ENCODE measurements at regions not wholly inside any gene's neighbourhood (a gene's known extent, or its start where the extent isn't known, plus 50 kb on each side); places are given as distances from the start of the nearest gene placed in this dataset.

- CTCF ChIA-PET (ENCODE audit: unreplicated experiment): no interaction called here
- no peak overlapping the region for H3K4me3 ChIP-seq (ENCODE audit: low read depth, low read length, poor library complexity, severe bottlenecking)
- no TSS peak for BruUV-seq (replicated peaks)
Observed at GRCh38 chr16:17780181-17780580, 309.4 kb upstream of the XYLT1 start.

DNA sequence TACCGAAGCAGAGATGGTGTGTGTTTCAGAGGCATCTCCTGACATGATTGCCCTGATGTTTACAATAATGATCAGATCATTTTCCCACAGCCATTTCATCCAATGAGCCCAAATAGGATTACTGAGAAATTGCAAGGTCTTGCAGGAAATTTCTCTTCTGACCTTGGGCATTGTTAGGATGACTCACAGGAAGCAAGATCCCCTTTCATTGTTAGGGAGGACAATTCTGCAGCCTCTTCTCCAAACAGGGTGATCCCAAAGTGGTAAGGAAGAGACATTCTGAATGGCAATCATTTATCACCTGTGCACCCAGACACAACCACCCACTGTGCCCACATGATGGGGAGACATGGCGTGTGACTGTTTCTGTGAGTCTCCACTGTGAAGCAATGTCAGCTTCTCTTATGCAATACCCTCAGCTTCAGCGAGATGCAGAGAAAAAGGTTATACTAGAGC lies 306.7 kb upstream of the XYLT1 start:
- Histone ChIP-seq H3K9me3 (ENCODE audit: low read length) (no peaks in the 10 kb centered on the region), H3K27ac (ENCODE audit: low read depth, low read length, poor library complexity, severe bottlenecking) (no peak overlapping the region), H2AFZ (ENCODE audit: low read length) (no peak overlapping the region), H3K4me3 (ENCODE audit: low read depth, low read length, poor library complexity, severe bottlenecking) (no peak overlapping the region), H3K4me2 (ENCODE audit: low read length) (no peak overlapping the region), H3K36me3 (ENCODE audit: insufficient read depth, low read length) (no peaks in the 10 kb centered on the region), H4K20me1 (ENCODE audit: insufficient read depth, low read length) (no peaks in the 10 kb centered on the region), H3K4me1 (ENCODE audit: insufficient read depth, low read length, poor library complexity, severe bottlenecking) (no peaks in the 10 kb centered on the region), H3K79me2 (ENCODE audit: insufficient read depth, low read depth, low read length) (no peaks in the 10 kb centered on the region), H3K9me2 (ENCODE audit: insufficient read depth, low read length) (no peaks in the 10 kb centered on the region)
- TF ChIP-seq EZH2phosphoT487 (IDR thresholded peaks at IDR 0.05; ENCODE audit: borderline replicate concordance, low read depth, low read length): no peak
- TF ChIP-seq, protein P1, sequence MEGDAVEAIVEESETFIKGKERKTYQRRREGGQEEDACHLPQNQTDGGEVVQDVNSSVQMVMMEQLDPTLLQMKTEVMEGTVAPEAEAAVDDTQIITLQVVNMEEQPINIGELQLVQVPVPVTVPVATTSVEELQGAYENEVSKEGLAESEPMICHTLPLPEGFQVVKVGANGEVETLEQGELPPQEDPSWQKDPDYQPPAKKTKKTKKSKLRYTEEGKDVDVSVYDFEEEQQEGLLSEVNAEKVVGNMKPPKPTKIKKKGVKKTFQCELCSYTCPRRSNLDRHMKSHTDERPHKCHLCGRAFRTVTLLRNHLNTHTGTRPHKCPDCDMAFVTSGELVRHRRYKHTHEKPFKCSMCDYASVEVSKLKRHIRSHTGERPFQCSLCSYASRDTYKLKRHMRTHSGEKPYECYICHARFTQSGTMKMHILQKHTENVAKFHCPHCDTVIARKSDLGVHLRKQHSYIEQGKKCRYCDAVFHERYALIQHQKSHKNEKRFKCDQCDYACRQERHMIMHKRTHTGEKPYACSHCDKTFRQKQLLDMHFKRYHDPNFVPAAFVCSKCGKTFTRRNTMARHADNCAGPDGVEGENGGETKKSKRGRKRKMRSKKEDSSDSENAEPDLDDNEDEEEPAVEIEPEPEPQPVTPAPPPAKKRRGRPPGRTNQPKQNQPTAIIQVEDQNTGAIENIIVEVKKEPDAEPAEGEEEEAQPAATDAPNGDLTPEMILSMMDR (conservative IDR thresholded peaks at IDR 0.05; ENCODE audit: low read length): no peak
- ChIA-PET CTCF (ENCODE audit: unreplicated experiment) (no interaction called here), POLR2A (interaction anchor here (0.7 kb wide), 1 partner anchor 29 kb away, joined by 3 read pairs; no protein-coding TSS in a partner anchor)
- BruUV-seq (replicated peaks): no TSS peak
- DNase-seq (ENCODE audit: low spot score): no peak
- intact Hi-C loops (cut with micrococcal nuclease; ENCODE audit: unreplicated experiment): no loop called here

More at GRCh38 chr16:17780181-17780580, 309.4 kb upstream of the XYLT1 start:
- Histone ChIP-seq H4K20me1 (ENCODE audit: insufficient read depth, low read length) (no peaks in the 10 kb centered on the region), H3K9me3 (ENCODE audit: low read length) (no peaks in the 10 kb centered on the region), H3K27ac (ENCODE audit: low read depth, low read length, poor library complexity, severe bottlenecking) (no peak overlapping the region), H3K4me1 (ENCODE audit: insufficient read depth, low read length, poor library complexity, severe bottlenecking) (no peaks in the 10 kb centered on the region), H3K36me3 (ENCODE audit: insufficient read depth, low read length) (no peaks in the 10 kb centered on the region), H3K4me2 (ENCODE audit: low read length) (no peak overlapping the region), H3K9me2 (ENCODE audit: insufficient read depth, low read length) (no peaks in the 10 kb centered on the region), H2AFZ (ENCODE audit: low read length) (no peak overlapping the region), H3K79me2 (ENCODE audit: insufficient read depth, low read depth, low read length) (no peaks in the 10 kb centered on the region)
- POLR2A ChIA-PET: no interaction called here
- TF ChIP-seq EZH2phosphoT487 (IDR thresholded peaks at IDR 0.05; ENCODE audit: borderline replicate concordance, low read depth, low read length): no peak
- TF ChIP-seq, protein P1 (conservative IDR thresholded peaks at IDR 0.05; ENCODE audit: low read length): no peak
- no peak for DNase-seq (ENCODE audit: low spot score)
- intact Hi-C loops (cut with micrococcal nuclease; ENCODE audit: unreplicated experiment): no loop called here

DNA sequence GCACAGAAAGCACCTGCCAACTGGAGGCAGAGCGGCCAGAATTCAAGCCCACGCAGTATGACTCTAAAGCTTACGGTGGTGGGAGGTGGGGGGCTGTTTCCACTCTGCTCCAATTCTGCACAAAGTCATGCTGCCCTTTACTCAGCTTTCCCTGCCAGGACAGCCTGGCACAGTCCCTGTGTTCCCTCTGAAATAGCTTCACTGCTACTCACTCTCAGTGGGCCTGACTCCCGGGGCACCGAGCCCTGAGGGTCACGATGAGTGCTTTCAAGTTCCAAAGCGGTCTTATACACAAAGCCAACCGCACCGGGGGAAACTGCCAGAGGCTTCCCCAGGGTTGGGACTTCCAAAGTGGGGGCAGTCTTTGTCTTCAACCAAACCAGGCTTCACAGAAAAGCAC lies 306.1 kb upstream of the XYLT1 start:
- CTCF ChIA-PET (ENCODE audit: unreplicated experiment): no interaction called here
- Histone ChIP-seq H3K9me3 (ENCODE audit: low read length) (no peaks in the 10 kb centered on the region), H3K79me2 (ENCODE audit: insufficient read depth, low read depth, low read length) (no peaks in the 10 kb centered on the region), H3K4me2 (ENCODE audit: low read length) (no peak overlapping the region), H4K20me1 (ENCODE audit: insufficient read depth, low read length) (no peaks in the 10 kb centered on the region), H3K36me3 (ENCODE audit: insufficient read depth, low read length) (no peaks in the 10 kb centered on the region), H2AFZ (ENCODE audit: low read length) (no peak overlapping the region), H3K9me2 (ENCODE audit: insufficient read depth, low read length) (no peaks in the 10 kb centered on the region), H3K4me3 (ENCODE audit: low read depth, low read length, poor library complexity, severe bottlenecking) (no peak overlapping the region), H3K27ac (ENCODE audit: low read depth, low read length, poor library complexity, severe bottlenecking) (no peak overlapping the region), H3K4me1 (ENCODE audit: insufficient read depth, low read length, poor library complexity, severe bottlenecking) (no peaks in the 10 kb centered on the region)
- no peak for TF ChIP-seq EZH2phosphoT487 (IDR thresholded peaks at IDR 0.05; ENCODE audit: borderline replicate concordance, low read depth, low read length)
- TF ChIP-seq, protein P1 (conservative IDR thresholded peaks at IDR 0.05; ENCODE audit: low read length): no peak
- no peak for DNase-seq (ENCODE audit: low spot score)
- intact Hi-C loops (cut with micrococcal nuclease; ENCODE audit: unreplicated experiment): no loop called here
- no TSS peak for BruUV-seq (replicated peaks)
- POLR2A ChIA-PET: no interaction called here
